PC-9 (cell line): ENCODE measurements at regions not wholly inside any gene's neighbourhood (a gene's known extent, or its start where the extent isn't known, plus 50 kb on each side); places are given as distances from the start of the nearest gene placed in this dataset.

Source experiments
- CTCF ChIP-seq: fragments of 200-600 bp; sonication (generic); conservative IDR thresholded peaks from 2 replicates; pipeline ENCODE4 v1.6.1; 2017; ENCODE audit warnings: mixed run types, antibody characterized with exemption, mild to moderate bottlenecking, moderate library complexity
- EZH2 ChIP-seq: fragments of 200-600 bp; sonication (generic); IDR thresholded peaks from 2 replicates; pipeline ENCODE4 v1.8.0; 2017; ENCODE audit warnings: antibody characterized with exemption, low read depth

- no peak for TF ChIP-seq CTCF
- TF ChIP-seq EZH2, result no peak
These were observed 270.6 kb downstream of the DCAF12L2 start for GRCh38 chrX:125895518-125895917.
